ENCODE measurements at regions not wholly inside any gene's neighbourhood (a gene's known extent, or its start where the extent isn't known, plus 50 kb on each side); places are given as distances from the start of the nearest gene placed in this dataset.
"Not testable (repeated sequence)": the region's sequence is repeated elsewhere in the genome, so short reads cannot be mapped to it uniquely, and the experiment has no call there.

- Histone ChIP-seq H3K9me3 (no peaks in the 10 kb centered on the region), H3K27me3 (peaks cover 0 to 24% (median 0%) of the 10 kb centered on the region in 4 donors), H3K4me3 (no peak overlapping the region), H3K27ac (replicated peaks in 1 of 4) (no peak overlapping the region), H3K36me3 (no peaks in the 10 kb centered on the region), H3K4me1 (no peaks in the 10 kb centered on the region)
- TF ChIP-seq EP300 (IDR thresholded peaks at IDR 0.05), result no peak
- no peak for TF ChIP-seq CTCF (IDR thresholded peaks at IDR 0.05)
- no peak for TF ChIP-seq POLR2A (IDR thresholded peaks at IDR 0.05; ENCODE audit: low read depth)
- 69% methylated on average over 15 of the region's 16 CpGs for WGBS
- intact Hi-C loops (cut with DNase I), result no loop called here
- DNase-seq (ENCODE audit: extremely low spot score), result no peak
These were observed 94.6 kb downstream of the EN1 start for GRCh38 chr2:118752762-118753429.

- Histone ChIP-seq H3K27ac (replicated peaks in 1 of 4) (no peak overlapping the region), H3K9me3 (no peaks in the 10 kb centered on the region), H3K27me3 (peaks cover 0 to 16% (median 0%) of the 10 kb centered on the region in 4 donors), H3K4me3 (no peak overlapping the region), H3K4me1 (no peaks in the 10 kb centered on the region), H3K36me3 (no peaks in the 10 kb centered on the region)
- TF ChIP-seq CTCF (IDR thresholded peaks at IDR 0.05) (no peak), POLR2AphosphoS5 (IDR thresholded peaks at IDR 0.05) (no peak), POLR2A (IDR thresholded peaks at IDR 0.05; ENCODE audit: low read depth) (no peak), EP300 (IDR thresholded peaks at IDR 0.05) (no peak)
- DNase-seq (ENCODE audit: extremely low spot score), result no peak
- intact Hi-C loops (cut with DNase I), result no loop called here
- WGBS, result 82% methylated on average over 3 of the region's 3 CpGs
These were observed 96.4 kb downstream of the EN1 start for GRCh38 chr2:118750959-118751565.

- H3K27ac ChIP-seq (replicated peaks in 1 of 4), result no peak overlapping the region
- no peak for DNase-seq (ENCODE audit: extremely low spot score)
- H3K36me3 ChIP-seq, result no peaks in the 10 kb centered on the region
- intact Hi-C loops (cut with DNase I), result no loop called here
- H3K9me3 ChIP-seq, result peaks cover 0 to 11% (median 3%) of the 10 kb centered on the region in 4 donors
- no peak overlapping the region for H3K4me3 ChIP-seq
- WGBS, result 60% methylated on average over 3 of the region's 3 CpGs
- H3K27me3 ChIP-seq, result peaks cover 0 to 15% (median 0%) of the 10 kb centered on the region in 4 donors
- H3K4me1 ChIP-seq, result no peaks in the 10 kb centered on the region
- TF ChIP-seq EP300 (IDR thresholded peaks at IDR 0.05), result no peak
These were observed 99.1 kb downstream of the EN1 start for GRCh38 chr2:118748245-118748885.

GRCh38 chr2:118747637-118748036 is 99.8 kb downstream of the EN1 start:
- no peaks in the 10 kb centered on the region for H3K36me3 ChIP-seq
- intact Hi-C loops (cut with DNase I), result no loop called here
- H3K27me3 ChIP-seq, result peaks cover 0 to 8% (median 0%) of the 10 kb centered on the region in 4 donors
- no peaks in the 10 kb centered on the region for H3K4me1 ChIP-seq
- peaks cover 0 to 11% (median 3%) of the 10 kb centered on the region in 4 donors for H3K9me3 ChIP-seq
- no peak for DNase-seq (ENCODE audit: extremely low spot score)
- TF ChIP-seq POLR2A (IDR thresholded peaks at IDR 0.05; ENCODE audit: low read depth) (no peak), CTCF (IDR thresholded peaks at IDR 0.05) (no peak), EP300 (IDR thresholded peaks at IDR 0.05) (no peak), POLR2AphosphoS5 (IDR thresholded peaks at IDR 0.05) (no peak)
- no peak overlapping the region for H3K27ac ChIP-seq (replicated peaks in 1 of 4)
- no peak overlapping the region for H3K4me3 ChIP-seq

- no peak overlapping the region for H3K27ac ChIP-seq (replicated peaks in 1 of 4)
- no peaks in the 10 kb centered on the region for H3K4me1 ChIP-seq
- H3K36me3 ChIP-seq, result no peaks in the 10 kb centered on the region
- TF ChIP-seq EP300 (IDR thresholded peaks at IDR 0.05) (no peak), POLR2AphosphoS5 (IDR thresholded peaks at IDR 0.05) (no peak), CTCF (IDR thresholded peaks at IDR 0.05) (no peak), POLR2A (IDR thresholded peaks at IDR 0.05; ENCODE audit: low read depth) (no peak)
- DNase-seq (ENCODE audit: extremely low spot score), result no peak
- peaks cover 0 to 4% (median 0%) of the 10 kb centered on the region in 4 donors for H3K27me3 ChIP-seq
- peaks cover 0 to 11% (median 3%) of the 10 kb centered on the region in 4 donors for H3K9me3 ChIP-seq
- H3K4me3 ChIP-seq, result no peak overlapping the region
- intact Hi-C loops (cut with DNase I), result no loop called here
- 90% methylated on average over 5 of the region's 5 CpGs for WGBS
These were observed 100.4 kb downstream of the EN1 start for GRCh38 chr2:118747066-118747465.

GRCh38 chr2:118744682-118745181 is 102.7 kb downstream of the EN1 start:
- WGBS, result 77% methylated on average over 3 of the region's 3 CpGs
- H3K36me3 ChIP-seq; intact Hi-C loops (cut with DNase I): not testable (repeated sequence)

More at GRCh38 chr2:118744682-118745181, 102.7 kb downstream of the EN1 start:
- not testable (repeated sequence) for H3K27ac ChIP-seq (replicated peaks in 1 of 4); DNase-seq (ENCODE audit: extremely low spot score); H3K27me3 ChIP-seq; H3K4me3 ChIP-seq; H3K4me1 ChIP-seq
- H3K9me3 ChIP-seq, result peaks cover 0 to 11% (median 3%) of the 10 kb centered on the region in 4 donors

Data from esophagus muscularis mucosa (tissue), 4 donors.